ENCODE measurements at regions not wholly inside any gene's neighbourhood (a gene's known extent, or its start where the extent isn't known, plus 50 kb on each side); places are given as distances from the start of the nearest gene placed in this dataset.

GRCh38 chr17:77279448-77280303, 138.9 kb downstream of the SEC14L1 start (continued):
- TF ChIP-seq ZFP90 (CRISPR knock-in tag; IDR thresholded peaks at IDR 0.05; ENCODE audit: borderline replicate concordance) (0 out of 2 replicates have a peak, but pooled peaks have one; percentile 62), ZNF350 (CRISPR knock-in tag; IDR thresholded peaks at IDR 0.05; ENCODE audit: borderline replicate concordance, low read depth) (peak; percentile 47; the same call in 1 of the 2 replicates), ARID4A (CRISPR knock-in tag; IDR thresholded peaks at IDR 0.05; ENCODE audit: borderline replicate concordance) (peak; percentile 65), MAX (IDR thresholded peaks at IDR 0.05) (no peak), EHMT2 (IDR thresholded peaks at IDR 0.05; ENCODE audit: borderline replicate concordance, low read depth, low read length) (no peak), ZSCAN5A (CRISPR knock-in tag; IDR thresholded peaks at IDR 0.05; ENCODE audit: borderline replicate concordance) (0 out of 2 replicates have a peak, but pooled peaks have one; percentile 54), SMARCE1 (IDR thresholded peaks at IDR 0.05; ENCODE audit: borderline replicate concordance) (no peak), ZC3H4 (CRISPR knock-in tag; IDR thresholded peaks at IDR 0.05; ENCODE audit: borderline replicate concordance) (no peak; the same call in 1 of the 2 replicates), TIGD3 (CRISPR knock-in tag; IDR thresholded peaks at IDR 0.05; ENCODE audit: borderline replicate concordance) (0 out of 2 replicates have a peak, but pooled peaks have one; percentile 7), DMAP1 (CRISPR knock-in tag; IDR thresholded peaks at IDR 0.05) (peak; percentile 71; the same call in 1 of the 2 replicates), RBM22 (optimal IDR thresholded peaks at IDR 0.05; ENCODE audit: low read length) (no peak), ZBTB21 (CRISPR knock-in tag; IDR thresholded peaks at IDR 0.05) (no peak), JUND (CRISPR knock-in tag; IDR thresholded peaks at IDR 0.05) (peak; percentile 8; the same call in 1 of the 2 replicates), ISL2 (CRISPR knock-in tag; IDR thresholded peaks at IDR 0.05) (0 out of 2 replicates have a peak, but pooled peaks have one; percentile 35), PRPF4 (IDR thresholded peaks at IDR 0.05; ENCODE audit: low read depth, low read length, poor library complexity, severe bottlenecking) (no peak), SP2 (CRISPR knock-in tag; IDR thresholded peaks at IDR 0.05) (peak; percentile 44), GATAD2A (CRISPR knock-in tag; IDR thresholded peaks at IDR 0.05) (peak; percentile 75), ZNF850 (CRISPR knock-in tag; conservative IDR thresholded peaks at IDR 0.05) (no peak)

Data from HepG2 (cell line).